ENCODE measurements at regions not wholly inside any gene's neighbourhood (a gene's known extent, or its start where the extent isn't known, plus 50 kb on each side); places are given as distances from the start of the nearest gene placed in this dataset.

- TF ChIP-seq CTCF (IDR thresholded peaks at IDR 0.05): no peak
- H3K36me3 Mint-ChIP-seq (ENCODE audit: low read depth): no peaks in the 10 kb centered on the region
- no peak for ATAC-seq (ENCODE audit: low read depth)
- POLR2A ChIA-PET: no interaction called here
- no peaks in the 10 kb centered on the region for H3K4me1 Mint-ChIP-seq
- intact Hi-C loops (cut with micrococcal nuclease): no loop called here
- no peak overlapping the region for H3K4me3 Mint-ChIP-seq
- H3K27me3 Mint-ChIP-seq: peaks cover 3% of the 10 kb centered on the region
- DNase-seq: no peak
- CTCF ChIA-PET: no interaction called here
- no peaks in the 10 kb centered on the region for H3K9me3 Mint-ChIP-seq
- no peak overlapping the region for H3K27ac Mint-ChIP-seq
Measured at GRCh38 chr2:156199588-156199987, 132.9 kb downstream of the NR4A2 start.

GRCh38 chr2:156196031-156196430 is 136.5 kb downstream of the NR4A2 start:
- ATAC-seq (ENCODE audit: low read depth) (no peak), DNase-seq (no peak)
- intact Hi-C loops (cut with micrococcal nuclease): no loop called here
- Mint-ChIP-seq H3K4me3 (no peak overlapping the region), H3K27me3 (no peaks in the 10 kb centered on the region), H3K36me3 (ENCODE audit: low read depth) (no peaks in the 10 kb centered on the region), H3K9me3 (no peaks in the 10 kb centered on the region), H3K27ac (no peak overlapping the region), H3K4me1 (no peaks in the 10 kb centered on the region)
- ChIA-PET CTCF (no interaction called here), POLR2A (no interaction called here)
- no peak for TF ChIP-seq CTCF (IDR thresholded peaks at IDR 0.05)

- no peaks in the 10 kb centered on the region for H3K9me3 Mint-ChIP-seq
- no peaks in the 10 kb centered on the region for H3K36me3 Mint-ChIP-seq (ENCODE audit: low read depth)
- ChIA-PET CTCF (interaction anchor here (2.0 kb wide), 1 partner anchor 396 kb away, joined by 5 read pairs; no protein-coding TSS in a partner anchor), POLR2A (no interaction called here)
- no peak overlapping the region for H3K4me3 Mint-ChIP-seq
- no peaks in the 10 kb centered on the region for H3K27me3 Mint-ChIP-seq
- TF ChIP-seq CTCF (IDR thresholded peaks at IDR 0.05): no peak
- DNase-seq: no peak
- H3K4me1 Mint-ChIP-seq: no peaks in the 10 kb centered on the region
- ATAC-seq (ENCODE audit: low read depth): no peak
- H3K27ac Mint-ChIP-seq: no peak overlapping the region
- intact Hi-C loops (cut with micrococcal nuclease): loop anchor here (1.0 kb wide), 1 partner anchor 397 kb away; no protein-coding TSS in a partner anchor
Measured at GRCh38 chr2:156192468-156192867, 140.1 kb downstream of the NR4A2 start.

- H3K27me3 Mint-ChIP-seq: no peaks in the 10 kb centered on the region
- no peaks in the 10 kb centered on the region for H3K36me3 Mint-ChIP-seq (ENCODE audit: low read depth)
Measured at GRCh38 chr2:156191527-156191926, 141.0 kb downstream of the NR4A2 start.

GRCh38 chr2:156190517-156190916 is 142.0 kb downstream of the NR4A2 start:
- DNase-seq (no peak), ATAC-seq (ENCODE audit: low read depth) (no peak)
- TF ChIP-seq CTCF (IDR thresholded peaks at IDR 0.05): no peak
- intact Hi-C loops (cut with micrococcal nuclease): no loop called here
- no peak overlapping the region for H3K4me3 Mint-ChIP-seq
- H3K9me3 Mint-ChIP-seq: no peaks in the 10 kb centered on the region
- ChIA-PET CTCF (no interaction called here), POLR2A (no interaction called here)
- no peaks in the 10 kb centered on the region for H3K27me3 Mint-ChIP-seq
- no peaks in the 10 kb centered on the region for H3K36me3 Mint-ChIP-seq (ENCODE audit: low read depth)
- no peak overlapping the region for H3K27ac Mint-ChIP-seq
- no peaks in the 10 kb centered on the region for H3K4me1 Mint-ChIP-seq

More at GRCh38 chr2:156191527-156191926, 141.0 kb downstream of the NR4A2 start:
- intact Hi-C loops (cut with micrococcal nuclease): no loop called here
- no peak for DNase-seq
- no peak for TF ChIP-seq CTCF (IDR thresholded peaks at IDR 0.05)
- H3K9me3 Mint-ChIP-seq: no peaks in the 10 kb centered on the region
- no peak overlapping the region for H3K4me3 Mint-ChIP-seq
- ChIA-PET CTCF (interaction anchor here (2.0 kb wide), 1 partner anchor 397 kb away, joined by 5 read pairs; no protein-coding TSS in a partner anchor), POLR2A (no interaction called here)
- H3K27ac Mint-ChIP-seq: no peak overlapping the region
- no peaks in the 10 kb centered on the region for H3K4me1 Mint-ChIP-seq
- ATAC-seq (ENCODE audit: low read depth): no peak

Data from activated B cell treated with CpG ODN at 0.5 μM for 24 hours (primary cell).